ENCODE measurements at regions not wholly inside any gene's neighbourhood (a gene's known extent, or its start where the extent isn't known, plus 50 kb on each side); places are given as distances from the start of the nearest gene placed in this dataset.

- no peaks in the 10 kb centered on the region for H3K27me3 ChIP-seq (ENCODE audit: control insufficient read depth, insufficient read depth, low read length, poor library complexity, severe bottlenecking)
- H3K4me1 ChIP-seq (ENCODE audit: control insufficient read depth, insufficient read depth, low read length), result no peaks in the 10 kb centered on the region
- H3K4me3 ChIP-seq (ENCODE audit: insufficient read depth, low read depth, low read length), result no peak overlapping the region
- WGBS, 2 experiments, result 96 to 100% methylated on average over 1 to 2 of the region's 2 CpGs
- H3K27ac ChIP-seq (ENCODE audit: insufficient read depth, low read depth, low read length, poor library complexity, severe bottlenecking), result no peak overlapping the region
- H3K36me3 ChIP-seq (ENCODE audit: control insufficient read depth, insufficient read depth, low read length), result no peaks in the 10 kb centered on the region
- H3K9me3 ChIP-seq (ENCODE audit: control insufficient read depth, low read length), result no peaks in the 10 kb centered on the region
These were observed 1282.6 kb downstream of the NCAM2 start for GRCh38 chr21:22280851-22281250.

DNA sequence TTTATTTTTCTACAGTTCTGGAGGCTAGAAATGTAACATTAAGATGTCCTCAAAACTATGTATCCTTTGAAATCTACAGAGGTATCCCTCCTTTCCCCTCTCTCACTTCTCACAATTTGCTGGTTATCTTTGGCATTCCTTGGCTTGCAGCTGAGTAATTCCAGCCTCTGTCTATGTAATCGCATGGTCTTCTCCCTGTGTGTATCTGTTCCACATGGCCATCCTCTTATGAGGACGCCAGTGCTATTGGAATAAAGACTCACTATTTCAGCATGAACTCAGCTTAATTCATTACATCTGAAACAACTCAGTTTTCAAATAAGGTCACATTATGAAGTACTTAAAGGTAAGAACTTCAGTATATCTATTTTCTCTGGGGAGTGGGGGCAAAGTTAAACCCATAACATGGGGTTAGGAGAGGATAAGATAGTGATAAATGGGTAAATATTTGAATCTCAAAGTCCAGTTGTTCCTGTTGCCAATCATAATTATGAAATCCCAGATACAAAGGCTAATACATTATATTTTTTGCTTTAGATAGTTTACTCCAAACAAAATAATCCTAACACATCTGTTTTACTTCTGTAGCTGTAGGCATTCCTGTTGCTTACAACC is 1290.8 kb downstream of the NCAM2 start:
- H3K4me3 ChIP-seq (ENCODE audit: insufficient read depth, low read depth, low read length), result no peak overlapping the region
- H3K4me1 ChIP-seq (ENCODE audit: control insufficient read depth, insufficient read depth, low read length), result no peaks in the 10 kb centered on the region
- 92 to 96% methylated on average over 2 of the region's 2 CpGs for WGBS, 2 experiments
- H3K27ac ChIP-seq (ENCODE audit: insufficient read depth, low read depth, low read length, poor library complexity, severe bottlenecking), result no peak overlapping the region
- no peaks in the 10 kb centered on the region for H3K9me3 ChIP-seq (ENCODE audit: control insufficient read depth, low read length)
- H3K27me3 ChIP-seq (ENCODE audit: control insufficient read depth, insufficient read depth, low read length, poor library complexity, severe bottlenecking), result no peaks in the 10 kb centered on the region
- no peaks in the 10 kb centered on the region for H3K36me3 ChIP-seq (ENCODE audit: control insufficient read depth, insufficient read depth, low read length)

DNA sequence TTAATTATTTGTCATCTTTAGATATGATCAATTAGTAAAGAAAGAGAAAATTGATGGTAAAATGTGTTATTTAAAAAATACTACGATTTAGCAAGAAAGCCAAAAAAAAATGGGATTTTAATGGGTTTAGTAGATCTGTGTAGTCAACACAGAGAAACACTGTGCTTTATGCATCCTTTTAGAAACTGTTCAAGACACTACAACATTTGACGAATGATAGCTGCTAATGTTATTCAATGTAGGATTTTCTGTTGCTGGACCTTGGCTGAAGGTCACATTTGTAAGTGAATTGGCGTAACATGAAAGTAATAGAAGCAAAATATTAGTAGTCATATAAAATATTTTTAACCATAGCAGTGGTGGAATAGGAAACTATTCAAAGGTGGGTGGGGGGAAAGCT is 1293.9 kb downstream of the NCAM2 start:
- Histone ChIP-seq H3K36me3 (ENCODE audit: control insufficient read depth, insufficient read depth, low read length) (no peaks in the 10 kb centered on the region), H3K4me3 (ENCODE audit: insufficient read depth, low read depth, low read length) (no peak overlapping the region), H3K27ac (ENCODE audit: insufficient read depth, low read depth, low read length, poor library complexity, severe bottlenecking) (no peak overlapping the region), H3K4me1 (ENCODE audit: control insufficient read depth, insufficient read depth, low read length) (no peaks in the 10 kb centered on the region), H3K27me3 (ENCODE audit: control insufficient read depth, insufficient read depth, low read length, poor library complexity, severe bottlenecking) (no peaks in the 10 kb centered on the region), H3K9me3 (ENCODE audit: control insufficient read depth, low read length) (no peaks in the 10 kb centered on the region)
- 100% methylated on average over 2 of the region's 3 CpGs for WGBS, 2 experiments

DNA sequence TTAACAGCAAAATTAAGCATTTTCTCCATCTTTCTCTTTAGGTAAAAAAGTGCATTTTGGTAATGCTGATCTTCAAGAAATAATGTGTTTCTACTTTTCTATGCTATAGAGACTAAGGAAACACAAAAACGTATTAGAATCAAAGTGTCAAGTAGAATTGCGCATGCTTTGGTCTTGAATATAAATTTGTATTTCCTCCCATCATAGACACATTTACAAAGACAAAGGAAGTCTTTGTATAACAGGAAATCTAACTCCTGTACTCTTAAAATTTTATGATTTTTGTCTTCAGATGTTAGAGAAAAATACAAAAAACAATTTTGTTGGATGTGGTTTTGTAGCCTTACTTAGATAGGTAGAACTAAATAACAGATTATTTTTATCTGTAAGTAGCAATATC is 1299.4 kb downstream of the NCAM2 start:
- Histone ChIP-seq H3K4me1 (ENCODE audit: control insufficient read depth, insufficient read depth, low read length) (no peaks in the 10 kb centered on the region), H3K4me3 (ENCODE audit: insufficient read depth, low read depth, low read length) (no peak overlapping the region)
- 100% methylated on average over 2 of the region's 2 CpGs; no CpG with 5 or more reads in 1 of the 2 experiments for WGBS, 2 experiments

DNA sequence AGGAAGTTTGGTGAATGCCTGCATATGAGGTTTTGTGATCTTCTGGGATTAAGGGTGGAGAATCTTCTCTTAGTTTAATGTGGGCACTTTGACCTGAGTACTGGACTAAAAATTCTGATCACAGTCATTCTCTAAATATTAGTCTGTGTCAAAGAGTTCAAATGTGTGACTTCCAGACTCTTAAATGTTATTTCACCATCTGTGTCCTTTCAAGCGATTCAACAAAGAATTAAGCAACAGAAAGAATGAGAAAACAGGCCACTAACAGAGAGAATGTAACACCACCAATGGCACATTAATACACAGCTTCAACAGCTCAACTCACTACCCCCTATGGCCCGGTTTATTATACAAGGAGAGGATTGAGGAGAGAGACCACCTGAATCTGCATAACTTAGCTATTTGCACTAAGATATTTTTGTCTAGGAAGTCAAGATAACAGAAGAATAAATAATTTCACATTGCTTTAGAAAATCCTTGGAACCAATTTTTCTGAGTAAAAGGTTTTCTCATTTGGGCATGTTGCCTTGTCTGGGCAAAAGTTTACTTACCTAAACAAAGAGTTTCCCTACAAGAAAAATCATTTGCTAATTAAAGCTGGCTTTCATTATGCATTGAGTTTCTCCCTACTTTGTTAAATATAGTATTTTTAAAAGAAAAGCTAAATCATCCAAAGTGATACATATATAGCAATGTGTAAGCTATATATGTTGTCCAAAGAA is 1313.7 kb downstream of the NCAM2 start:
- Histone ChIP-seq H3K9me3 (ENCODE audit: control insufficient read depth, low read length) (no peaks in the 10 kb centered on the region), H3K27me3 (ENCODE audit: control insufficient read depth, insufficient read depth, low read length, poor library complexity, severe bottlenecking) (no peaks in the 10 kb centered on the region), H3K27ac (ENCODE audit: insufficient read depth, low read depth, low read length, poor library complexity, severe bottlenecking) (no peak overlapping the region), H3K4me3 (ENCODE audit: insufficient read depth, low read depth, low read length) (no peak overlapping the region), H3K4me1 (ENCODE audit: control insufficient read depth, insufficient read depth, low read length) (no peaks in the 10 kb centered on the region), H3K36me3 (ENCODE audit: control insufficient read depth, insufficient read depth, low read length) (no peaks in the 10 kb centered on the region)
- 85 to 93% methylated on average over 1 to 2 of the region's 2 CpGs for WGBS, 2 experiments

More for the DNA sequence above, 1299.4 kb downstream of the NCAM2 start:
- Histone ChIP-seq H3K36me3 (ENCODE audit: control insufficient read depth, insufficient read depth, low read length) (no peaks in the 10 kb centered on the region), H3K27me3 (ENCODE audit: control insufficient read depth, insufficient read depth, low read length, poor library complexity, severe bottlenecking) (no peaks in the 10 kb centered on the region), H3K9me3 (ENCODE audit: control insufficient read depth, low read length) (no peaks in the 10 kb centered on the region), H3K27ac (ENCODE audit: insufficient read depth, low read depth, low read length, poor library complexity, severe bottlenecking) (no peak overlapping the region)

DNA sequence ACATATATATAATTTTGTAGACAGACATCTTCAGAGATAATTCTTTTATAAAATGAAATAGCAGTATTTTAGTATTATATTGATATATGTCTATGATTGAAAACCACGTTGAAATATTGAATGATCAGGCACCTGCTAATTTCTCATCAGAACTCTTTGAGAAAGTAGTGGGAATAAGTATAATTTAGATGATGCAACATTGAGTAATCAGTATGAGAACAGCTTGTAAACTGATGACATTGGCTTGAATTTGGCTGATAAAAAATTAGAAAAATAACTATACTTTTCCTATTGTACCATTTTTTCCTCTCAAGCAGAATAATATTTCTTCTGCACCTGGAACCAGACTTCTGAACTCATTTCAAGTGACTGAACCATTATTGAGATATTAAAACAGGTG is 1316.8 kb downstream of the NCAM2 start:
- no peak overlapping the region for H3K27ac ChIP-seq (ENCODE audit: insufficient read depth, low read depth, low read length, poor library complexity, severe bottlenecking)
- no peaks in the 10 kb centered on the region for H3K4me1 ChIP-seq (ENCODE audit: control insufficient read depth, insufficient read depth, low read length)
- H3K36me3 ChIP-seq (ENCODE audit: control insufficient read depth, insufficient read depth, low read length), result no peaks in the 10 kb centered on the region
- no peak overlapping the region for H3K4me3 ChIP-seq (ENCODE audit: insufficient read depth, low read depth, low read length)
- no peaks in the 10 kb centered on the region for H3K27me3 ChIP-seq (ENCODE audit: control insufficient read depth, insufficient read depth, low read length, poor library complexity, severe bottlenecking)
- no peaks in the 10 kb centered on the region for H3K9me3 ChIP-seq (ENCODE audit: control insufficient read depth, low read length)
- WGBS, 2 experiments, result 100% methylated on average over 1 of the region's 1 CpG; no CpG with 5 or more reads in 1 of the 2 experiments

DNA sequence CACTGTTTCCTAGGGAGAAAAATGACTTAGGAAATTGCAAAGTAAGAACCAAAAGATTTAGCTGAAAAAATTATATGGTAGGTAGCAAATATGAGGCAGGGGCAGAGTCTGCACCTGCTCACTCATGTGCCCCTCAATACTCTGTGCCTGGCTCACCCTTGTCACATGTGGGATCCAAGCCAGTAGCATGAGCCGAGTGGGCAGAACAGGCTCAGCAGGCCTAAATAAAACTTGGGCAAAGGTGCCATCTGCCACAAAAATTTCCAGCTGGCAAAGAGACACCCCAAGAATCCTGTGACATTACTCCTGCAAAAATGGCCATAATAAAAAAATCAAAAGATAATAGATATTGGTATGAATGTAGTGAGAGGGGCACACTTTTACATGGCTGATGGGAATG is 1321.2 kb downstream of the NCAM2 start:
- WGBS, 2 experiments, result 93 to 100% methylated on average over 1 of the region's 1 CpG
- H3K36me3 ChIP-seq (ENCODE audit: control insufficient read depth, insufficient read depth, low read length), result no peaks in the 10 kb centered on the region
- no peak overlapping the region for H3K4me3 ChIP-seq (ENCODE audit: insufficient read depth, low read depth, low read length)
- no peaks in the 10 kb centered on the region for H3K9me3 ChIP-seq (ENCODE audit: control insufficient read depth, low read length)
- H3K4me1 ChIP-seq (ENCODE audit: control insufficient read depth, insufficient read depth, low read length), result no peaks in the 10 kb centered on the region
- no peaks in the 10 kb centered on the region for H3K27me3 ChIP-seq (ENCODE audit: control insufficient read depth, insufficient read depth, low read length, poor library complexity, severe bottlenecking)
- no peak overlapping the region for H3K27ac ChIP-seq (ENCODE audit: insufficient read depth, low read depth, low read length, poor library complexity, severe bottlenecking)

DNA sequence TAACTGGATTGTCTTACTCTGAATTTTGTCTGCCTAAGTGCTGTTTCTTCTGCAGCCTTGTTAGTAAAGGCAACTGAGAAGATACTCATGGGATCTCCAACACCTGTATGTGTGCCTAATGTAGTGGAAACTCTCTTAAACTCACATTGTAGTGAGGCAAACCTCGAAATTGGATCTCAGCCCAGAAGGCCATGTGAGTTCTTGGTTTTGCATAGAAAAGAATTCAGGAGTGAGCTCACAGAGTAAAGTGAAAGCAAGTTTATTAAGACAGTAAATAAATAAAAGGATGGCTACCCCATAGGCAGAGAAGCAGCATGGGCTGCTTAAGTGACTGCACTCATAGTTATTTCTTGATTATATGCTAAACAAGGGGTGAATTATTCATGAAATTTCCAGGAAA is 1344.7 kb downstream of the NCAM2 start:
- Histone ChIP-seq H3K4me1 (ENCODE audit: control insufficient read depth, insufficient read depth, low read length) (no peaks in the 10 kb centered on the region), H3K4me3 (ENCODE audit: insufficient read depth, low read depth, low read length) (no peak overlapping the region), H3K27ac (ENCODE audit: insufficient read depth, low read depth, low read length, poor library complexity, severe bottlenecking) (no peak overlapping the region), H3K27me3 (ENCODE audit: control insufficient read depth, insufficient read depth, low read length, poor library complexity, severe bottlenecking) (no peaks in the 10 kb centered on the region), H3K9me3 (ENCODE audit: control insufficient read depth, low read length) (no peaks in the 10 kb centered on the region), H3K36me3 (ENCODE audit: control insufficient read depth, insufficient read depth, low read length) (no peaks in the 10 kb centered on the region)
- 84 to 85% methylated on average over 1 of the region's 1 CpG for WGBS, 2 experiments

GRCh38 chr21:22343303-22343702 is 1345.1 kb downstream of the NCAM2 start:
- Histone ChIP-seq H3K4me3 (ENCODE audit: insufficient read depth, low read depth, low read length) (no peak overlapping the region), H3K27ac (ENCODE audit: insufficient read depth, low read depth, low read length, poor library complexity, severe bottlenecking) (no peak overlapping the region), H3K36me3 (ENCODE audit: control insufficient read depth, insufficient read depth, low read length) (no peaks in the 10 kb centered on the region), H3K27me3 (ENCODE audit: control insufficient read depth, insufficient read depth, low read length, poor library complexity, severe bottlenecking) (no peaks in the 10 kb centered on the region), H3K9me3 (ENCODE audit: control insufficient read depth, low read length) (no peaks in the 10 kb centered on the region), H3K4me1 (ENCODE audit: control insufficient read depth, insufficient read depth, low read length) (no peaks in the 10 kb centered on the region)
- 96 to 100% methylated on average over 2 of the region's 2 CpGs for WGBS, 2 experiments

DNA sequence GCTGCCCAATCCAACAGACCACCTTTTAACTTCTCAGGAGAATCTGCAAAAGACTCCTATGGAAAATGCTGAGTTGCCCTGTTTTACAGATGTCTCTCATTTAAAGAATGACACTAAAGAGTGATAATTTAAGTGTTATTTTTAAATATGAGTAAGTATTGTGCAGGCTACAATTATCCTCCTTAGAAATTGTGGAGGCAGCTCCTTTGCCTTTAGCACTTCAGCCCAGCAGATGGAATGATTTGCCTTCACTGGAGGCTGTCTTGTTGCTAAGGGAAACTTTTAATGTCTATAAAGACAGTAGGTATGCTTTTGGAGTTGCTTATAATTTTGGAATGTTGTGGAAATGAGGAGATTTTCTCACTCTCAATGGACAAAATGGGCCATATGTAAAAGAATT is 1345.5 kb downstream of the NCAM2 start:
- Histone ChIP-seq H3K36me3 (ENCODE audit: control insufficient read depth, insufficient read depth, low read length) (no peaks in the 10 kb centered on the region), H3K4me1 (ENCODE audit: control insufficient read depth, insufficient read depth, low read length) (no peaks in the 10 kb centered on the region), H3K4me3 (ENCODE audit: insufficient read depth, low read depth, low read length) (no peak overlapping the region)

More for the DNA sequence above, 1345.5 kb downstream of the NCAM2 start:
- Histone ChIP-seq H3K9me3 (ENCODE audit: control insufficient read depth, low read length) (no peaks in the 10 kb centered on the region), H3K27ac (ENCODE audit: insufficient read depth, low read depth, low read length, poor library complexity, severe bottlenecking) (no peak overlapping the region), H3K27me3 (ENCODE audit: control insufficient read depth, insufficient read depth, low read length, poor library complexity, severe bottlenecking) (no peaks in the 10 kb centered on the region)

Data from ectodermal cell (in vitro differentiated cells).